ENCODE measurements at regions not wholly inside any gene's neighbourhood (a gene's known extent, or its start where the extent isn't known, plus 50 kb on each side); places are given as distances from the start of the nearest gene placed in this dataset.

- CTCF ChIA-PET = interaction anchor here (0.8 to 0.9 kb wide), 2 partner anchors 15 to 18 kb away, joined by 3 to 4 read pairs; no protein-coding TSS in a partner anchor
- H3K4me3 ChIP-seq (ENCODE audit: low read depth in 2 of 2, low read length in 1 of 2) = no peak overlapping the region
- POLR2A ChIA-PET = no interaction called here
- no peak overlapping the region for H2AFZ ChIP-seq (ENCODE audit: low read depth)
- no peak overlapping the region for H3K27ac ChIP-seq (ENCODE audit: low read depth in 2 of 2, low read length in 1 of 2)
- H3K36me3 ChIP-seq (replicated peaks in 1 of 2; ENCODE audit: control insufficient read depth in 1 of 2, insufficient read depth in 2 of 2, low read length in 1 of 2) = no peaks in the 10 kb centered on the region
- H3K4me2 ChIP-seq = no peak overlapping the region
- H4K20me1 ChIP-seq (ENCODE audit: insufficient read depth) = no peaks in the 10 kb centered on the region
- H3K9ac ChIP-seq = no peak overlapping the region
- peak; percentile 13; the same call in 1 of the 2 replicates for TF ChIP-seq SMC3 (IDR thresholded peaks at IDR 0.05; ENCODE audit: low read depth, low read length)
- TF ChIP-seq MEF2A (IDR thresholded peaks at IDR 0.05; ENCODE audit: borderline replicate concordance, low read depth) = no peak
- no peak for TF ChIP-seq TEAD4 (IDR thresholded peaks at IDR 0.05; ENCODE audit: borderline replicate concordance, insufficient read depth)
- no peak for TF ChIP-seq CHD2 (IDR thresholded peaks at IDR 0.05; ENCODE audit: low read length, partially characterized antibody)
- TF ChIP-seq RXRA (IDR thresholded peaks at IDR 0.05; ENCODE audit: borderline replicate concordance, low read depth) = no peak
- TF ChIP-seq CTCF (IDR thresholded peaks at IDR 0.05) = 0 out of 2 replicates have a peak, but pooled peaks have one; percentile 33
- peak; percentile 50 for TF ChIP-seq RAD21 (IDR thresholded peaks at IDR 0.05; ENCODE audit: low read length)
- H3K4me1 ChIP-seq (ENCODE audit: control insufficient read depth in 1 of 2, insufficient read depth in 2 of 2, low read depth in 1 of 2, low read length in 1 of 2) = peaks cover 0 to 16% of the 10 kb centered on the region in 2 experiments; a peak in 1 of 4 replicates
- no peaks in the 10 kb centered on the region for H3K9me2 ChIP-seq
- 68% methylated on average over 9 of the region's 14 CpGs for WGBS (ENCODE audit: low lambda C conversion rate)
- H3F3A ChIP-seq (replicated peaks; ENCODE audit: insufficient read depth) = no peaks in the 10 kb centered on the region
- no peaks in the 10 kb centered on the region for H3K9me3 ChIP-seq
- H3K79me2 ChIP-seq (ENCODE audit: insufficient read depth) = no peaks in the 10 kb centered on the region
- peak; percentile 46 for DNase-seq
- H3K27me3 ChIP-seq (ENCODE audit: insufficient read depth) = no peaks in the 10 kb centered on the region; the same call in 1 of the 2 replicates
These were observed 220.6 kb upstream of the ZFHX3 start for GRCh38 chr16:73268366-73268993.

GRCh38 chr16:73265935-73266334 lies 218.0 kb upstream of the ZFHX3 start:
- TF ChIP-seq USF1 (IDR thresholded peaks at IDR 0.05; ENCODE audit: borderline replicate concordance, low read depth) = no peak
- TF ChIP-seq NFIC (IDR thresholded peaks at IDR 0.05; ENCODE audit: borderline replicate concordance) = no peak
- TF ChIP-seq JUND (IDR thresholded peaks at IDR 0.05) = no peak
- no peak for TF ChIP-seq ZBTB33 (IDR thresholded peaks at IDR 0.05; ENCODE audit: borderline replicate concordance, low read depth)
- peaks cover 0 to 11% of the 10 kb centered on the region in 2 experiments; a peak in 1 of 4 replicates for H3K4me1 ChIP-seq (ENCODE audit: control insufficient read depth in 1 of 2, insufficient read depth in 2 of 2, low read depth in 1 of 2, low read length in 1 of 2)
- POLR2A ChIA-PET = no interaction called here
- H3K9me2 ChIP-seq = no peaks in the 10 kb centered on the region
- no peak overlapping the region for H3K27ac ChIP-seq (ENCODE audit: low read depth in 2 of 2, low read length in 1 of 2)
- no peak overlapping the region for H2AFZ ChIP-seq (ENCODE audit: low read depth)
- no peaks in the 10 kb centered on the region for H3K79me2 ChIP-seq (ENCODE audit: insufficient read depth)
- 76% methylated on average over 5 of the region's 5 CpGs for WGBS (ENCODE audit: low lambda C conversion rate)
- H3K36me3 ChIP-seq (replicated peaks in 1 of 2; ENCODE audit: control insufficient read depth in 1 of 2, insufficient read depth in 2 of 2, low read length in 1 of 2) = no peaks in the 10 kb centered on the region
- no peak overlapping the region for H3K4me2 ChIP-seq
- H4K20me1 ChIP-seq (ENCODE audit: insufficient read depth) = no peaks in the 10 kb centered on the region
- H3K4me3 ChIP-seq (ENCODE audit: low read depth in 2 of 2, low read length in 1 of 2) = no peak overlapping the region
- H3F3A ChIP-seq (replicated peaks; ENCODE audit: insufficient read depth) = no peaks in the 10 kb centered on the region
- H3K9me3 ChIP-seq = no peaks in the 10 kb centered on the region
- no peaks in the 10 kb centered on the region; the same call in 1 of the 2 replicates for H3K27me3 ChIP-seq (ENCODE audit: insufficient read depth)
- DNase-seq = no peak
- CTCF ChIA-PET = no interaction called here
- H3K9ac ChIP-seq = no peak overlapping the region

All from SK-N-SH (cell line).